Endothelial cell (in vitro differentiated cells): ENCODE measurements at regions not wholly inside any gene's neighbourhood (a gene's known extent, or its start where the extent isn't known, plus 50 kb on each side); places are given as distances from the start of the nearest gene placed in this dataset.

Source experiments
- DNase-seq: peaks from one replicate; pipeline ENCODE4 v3.0.0; 2021; ENCODE audit warnings: low spot score
- H3K27ac Mint-ChIP-seq: one replicate; pipeline ENCODE4 v1.8.0; 2021; ENCODE audit warnings: mixed read lengths, inconsistent platforms; ENCODE audit not compliant: unreplicated experiment
- H3K27me3 Mint-ChIP-seq: one replicate; pipeline ENCODE4 v1.8.0; 2021; ENCODE audit warnings: mild to moderate bottlenecking, moderate library complexity, mixed read lengths, inconsistent platforms; ENCODE audit not compliant: unreplicated experiment
- H3K36me3 Mint-ChIP-seq: one replicate; pipeline ENCODE4 v1.8.0; 2021; ENCODE audit warnings: mild to moderate bottlenecking, low read depth, mixed read lengths, inconsistent platforms; ENCODE audit not compliant: unreplicated experiment
- H3K4me1 Mint-ChIP-seq: one replicate; pipeline ENCODE4 v1.8.0; 2021; ENCODE audit warnings: mild to moderate bottlenecking, mixed read lengths, inconsistent platforms; ENCODE audit not compliant: unreplicated experiment
- H3K4me3 Mint-ChIP-seq: one replicate; pipeline ENCODE4 v1.8.0; 2021; ENCODE audit warnings: mild to moderate bottlenecking, mixed read lengths, inconsistent platforms; ENCODE audit not compliant: unreplicated experiment
- H3K9me3 Mint-ChIP-seq: one replicate; pipeline ENCODE4 v1.8.0; 2021; ENCODE audit warnings: mixed read lengths, inconsistent platforms; ENCODE audit not compliant: unreplicated experiment
- TF ChIP-seq, protein P1 (sequence below): fragments of 200-600 bp; sonication (generic); IDR thresholded peaks from one replicate; pipeline ENCODE4 v1.5.0; 2021; ENCODE audit warnings: antibody characterized with exemption; ENCODE audit not compliant: unreplicated experiment

- no peak overlapping the region for H3K27ac Mint-ChIP-seq
- no peaks in the 10 kb centered on the region for H3K9me3 Mint-ChIP-seq
- no peaks in the 10 kb centered on the region for H3K27me3 Mint-ChIP-seq
- peaks cover 14% of the 10 kb centered on the region for H3K4me1 Mint-ChIP-seq
- TF ChIP-seq, protein P1, sequence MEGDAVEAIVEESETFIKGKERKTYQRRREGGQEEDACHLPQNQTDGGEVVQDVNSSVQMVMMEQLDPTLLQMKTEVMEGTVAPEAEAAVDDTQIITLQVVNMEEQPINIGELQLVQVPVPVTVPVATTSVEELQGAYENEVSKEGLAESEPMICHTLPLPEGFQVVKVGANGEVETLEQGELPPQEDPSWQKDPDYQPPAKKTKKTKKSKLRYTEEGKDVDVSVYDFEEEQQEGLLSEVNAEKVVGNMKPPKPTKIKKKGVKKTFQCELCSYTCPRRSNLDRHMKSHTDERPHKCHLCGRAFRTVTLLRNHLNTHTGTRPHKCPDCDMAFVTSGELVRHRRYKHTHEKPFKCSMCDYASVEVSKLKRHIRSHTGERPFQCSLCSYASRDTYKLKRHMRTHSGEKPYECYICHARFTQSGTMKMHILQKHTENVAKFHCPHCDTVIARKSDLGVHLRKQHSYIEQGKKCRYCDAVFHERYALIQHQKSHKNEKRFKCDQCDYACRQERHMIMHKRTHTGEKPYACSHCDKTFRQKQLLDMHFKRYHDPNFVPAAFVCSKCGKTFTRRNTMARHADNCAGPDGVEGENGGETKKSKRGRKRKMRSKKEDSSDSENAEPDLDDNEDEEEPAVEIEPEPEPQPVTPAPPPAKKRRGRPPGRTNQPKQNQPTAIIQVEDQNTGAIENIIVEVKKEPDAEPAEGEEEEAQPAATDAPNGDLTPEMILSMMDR, result no peak
- no peak for DNase-seq
- no peaks in the 10 kb centered on the region for H3K36me3 Mint-ChIP-seq
- H3K4me3 Mint-ChIP-seq, result no peak overlapping the region
Measured at GRCh38 chr1:214967865-214968575, 114.5 kb upstream of the KCNK2 start.

DNA sequence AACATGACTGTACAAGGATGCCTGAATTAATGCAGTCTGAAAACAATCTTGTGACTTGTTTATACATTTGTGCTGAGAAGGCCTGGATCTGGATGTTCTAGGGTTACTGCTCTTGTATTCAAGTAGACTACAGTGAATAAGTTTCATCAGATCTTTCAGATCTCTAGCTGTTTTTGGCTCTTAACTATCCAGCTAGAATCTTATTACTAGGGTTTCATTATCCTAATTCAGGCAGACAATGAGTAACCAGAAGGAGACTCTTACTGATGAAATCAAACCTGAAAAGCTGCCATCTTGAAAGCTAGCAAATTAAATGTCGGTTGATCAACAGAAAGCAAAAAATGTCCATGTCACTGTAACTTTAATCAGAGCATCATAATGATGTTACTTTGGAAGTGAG is 112.5 kb upstream of the KCNK2 start:
- Mint-ChIP-seq H3K4me3 (no peak overlapping the region), H3K9me3 (no peaks in the 10 kb centered on the region), H3K27me3 (no peaks in the 10 kb centered on the region), H3K36me3 (no peaks in the 10 kb centered on the region), H3K4me1 (peaks cover 11% of the 10 kb centered on the region), H3K27ac (no peak overlapping the region)
- TF ChIP-seq, protein P1, result no peak
- DNase-seq, result no peak

DNA sequence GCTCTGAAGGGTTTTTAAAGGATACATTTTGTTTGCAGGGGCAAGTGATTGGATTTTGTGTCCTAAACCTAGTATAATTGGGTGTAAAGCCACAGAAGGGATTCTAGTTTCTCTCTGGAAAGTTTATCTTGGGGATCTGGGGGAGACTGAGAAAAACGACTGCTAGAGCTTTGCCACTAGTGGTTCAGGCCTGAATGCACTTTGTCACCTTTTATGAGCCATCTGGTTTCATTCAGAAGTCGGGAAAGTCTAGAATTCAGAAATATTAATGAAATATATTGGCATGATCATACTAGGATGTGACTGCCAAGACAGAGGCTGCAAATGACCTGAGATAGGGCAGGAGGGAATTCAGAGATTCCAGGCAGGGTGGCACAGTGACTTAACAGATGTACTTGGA is 111.5 kb upstream of the KCNK2 start:
- H3K4me3 Mint-ChIP-seq, result no peak overlapping the region
- H3K9me3 Mint-ChIP-seq, result no peaks in the 10 kb centered on the region
- TF ChIP-seq, protein P1, result no peak
- H3K27ac Mint-ChIP-seq, result no peak overlapping the region
- H3K36me3 Mint-ChIP-seq, result no peaks in the 10 kb centered on the region
- H3K27me3 Mint-ChIP-seq, result no peaks in the 10 kb centered on the region
- H3K4me1 Mint-ChIP-seq, result peaks cover 6% of the 10 kb centered on the region
- no peak for DNase-seq

GRCh38 chr1:214974002-214974401 is 108.5 kb upstream of the KCNK2 start:
- H3K4me1 Mint-ChIP-seq, result no peaks in the 10 kb centered on the region
- no peaks in the 10 kb centered on the region for H3K9me3 Mint-ChIP-seq
- no peak overlapping the region for H3K27ac Mint-ChIP-seq
- H3K27me3 Mint-ChIP-seq, result no peaks in the 10 kb centered on the region
- TF ChIP-seq, protein P1, result no peak
- H3K36me3 Mint-ChIP-seq, result no peaks in the 10 kb centered on the region
- no peak for DNase-seq
- H3K4me3 Mint-ChIP-seq, result no peak overlapping the region

- Mint-ChIP-seq H3K36me3 (no peaks in the 10 kb centered on the region), H3K4me1 (no peaks in the 10 kb centered on the region), H3K27me3 (no peaks in the 10 kb centered on the region), H3K9me3 (no peaks in the 10 kb centered on the region), H3K4me3 (no peak overlapping the region), H3K27ac (no peak overlapping the region)
- TF ChIP-seq, protein P1, result no peak
- no peak for DNase-seq
Measured at GRCh38 chr1:214976665-214977064, 105.9 kb upstream of the KCNK2 start.
